ENCODE measurements at regions not wholly inside any gene's neighbourhood (a gene's known extent, or its start where the extent isn't known, plus 50 kb on each side); places are given as distances from the start of the nearest gene placed in this dataset.

DNA sequence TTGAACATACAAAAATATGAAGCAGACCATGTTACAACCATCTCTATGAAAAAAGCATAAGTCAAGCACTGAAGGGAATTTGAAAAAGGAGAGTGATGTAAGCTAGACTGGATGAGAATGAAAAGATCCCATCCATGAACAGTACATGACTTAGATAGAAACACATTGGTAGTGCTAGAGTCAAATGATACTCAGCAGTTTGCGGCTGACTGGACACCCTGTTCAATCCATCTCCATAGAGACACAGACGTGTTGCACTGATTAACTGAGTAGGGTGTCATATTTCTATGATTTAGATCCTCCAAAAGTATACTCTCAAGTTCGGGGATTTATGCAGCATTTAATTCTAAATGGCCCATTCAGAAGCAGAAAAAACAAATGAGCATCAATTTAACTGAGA lies 674.3 kb upstream of the NRXN1 start:
- no peak overlapping the region for H3K27ac ChIP-seq
- CTCF ChIA-PET: no interaction called here
- DNase-seq (ENCODE audit: low spot score): no peak
- POLR2A ChIA-PET (ENCODE audit: low non-redundant PET): no interaction called here
- TF ChIP-seq, protein P1, sequence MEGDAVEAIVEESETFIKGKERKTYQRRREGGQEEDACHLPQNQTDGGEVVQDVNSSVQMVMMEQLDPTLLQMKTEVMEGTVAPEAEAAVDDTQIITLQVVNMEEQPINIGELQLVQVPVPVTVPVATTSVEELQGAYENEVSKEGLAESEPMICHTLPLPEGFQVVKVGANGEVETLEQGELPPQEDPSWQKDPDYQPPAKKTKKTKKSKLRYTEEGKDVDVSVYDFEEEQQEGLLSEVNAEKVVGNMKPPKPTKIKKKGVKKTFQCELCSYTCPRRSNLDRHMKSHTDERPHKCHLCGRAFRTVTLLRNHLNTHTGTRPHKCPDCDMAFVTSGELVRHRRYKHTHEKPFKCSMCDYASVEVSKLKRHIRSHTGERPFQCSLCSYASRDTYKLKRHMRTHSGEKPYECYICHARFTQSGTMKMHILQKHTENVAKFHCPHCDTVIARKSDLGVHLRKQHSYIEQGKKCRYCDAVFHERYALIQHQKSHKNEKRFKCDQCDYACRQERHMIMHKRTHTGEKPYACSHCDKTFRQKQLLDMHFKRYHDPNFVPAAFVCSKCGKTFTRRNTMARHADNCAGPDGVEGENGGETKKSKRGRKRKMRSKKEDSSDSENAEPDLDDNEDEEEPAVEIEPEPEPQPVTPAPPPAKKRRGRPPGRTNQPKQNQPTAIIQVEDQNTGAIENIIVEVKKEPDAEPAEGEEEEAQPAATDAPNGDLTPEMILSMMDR (conservative IDR thresholded peaks at IDR 0.05; ENCODE audit: low read depth): no peak

DNA sequence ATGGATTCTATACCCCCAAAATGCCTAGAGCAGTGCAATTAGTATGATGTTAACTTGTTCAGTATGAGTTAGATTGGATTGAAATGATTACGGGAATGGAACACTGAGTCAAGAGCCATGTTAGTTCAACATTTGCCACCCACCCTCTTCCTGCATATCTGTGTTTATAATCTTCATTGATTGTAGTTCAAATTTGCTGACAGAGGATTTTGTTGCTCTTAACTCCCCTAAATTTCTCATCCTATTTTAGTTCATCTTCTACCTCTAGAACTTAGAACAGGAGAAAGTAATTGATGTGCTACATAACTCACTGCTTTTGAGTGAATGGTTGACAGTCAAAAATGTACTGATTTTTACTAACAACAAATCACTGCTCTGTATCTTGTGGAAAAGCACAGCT lies 673.5 kb upstream of the NRXN1 start:
- TF ChIP-seq, protein P1 (conservative IDR thresholded peaks at IDR 0.05; ENCODE audit: low read depth): no peak
- CTCF ChIA-PET: no interaction called here
- H3K27ac ChIP-seq: no peak overlapping the region
- POLR2A ChIA-PET (ENCODE audit: low non-redundant PET): no interaction called here
- no peak for DNase-seq (ENCODE audit: low spot score)

DNA sequence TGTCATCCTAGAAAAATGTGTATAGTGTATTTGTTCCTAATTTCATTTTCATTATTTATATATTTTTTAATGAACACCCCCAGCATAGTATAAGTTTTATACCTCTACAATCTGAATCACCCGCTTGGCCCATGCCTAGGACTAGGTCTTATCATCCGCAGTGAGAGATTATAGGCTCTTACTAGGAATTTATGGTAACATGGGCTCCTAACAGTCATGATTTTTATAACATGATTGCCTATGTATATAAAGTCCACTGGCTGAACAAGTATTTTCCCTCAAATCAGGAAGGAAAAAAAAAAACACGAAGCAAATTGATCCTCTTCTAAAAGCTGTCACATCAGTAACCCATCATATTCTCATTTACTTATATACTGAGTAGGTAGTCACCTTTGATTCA lies 666.1 kb upstream of the NRXN1 start:
- DNase-seq (ENCODE audit: low spot score): no peak
- H3K27ac ChIP-seq: no peak overlapping the region
- TF ChIP-seq, protein P1 (conservative IDR thresholded peaks at IDR 0.05; ENCODE audit: low read depth): no peak
- POLR2A ChIA-PET (ENCODE audit: low non-redundant PET): interaction anchor here (0.6 kb wide), 1 partner anchor 758 kb away, joined by 5 read pairs; no protein-coding TSS in a partner anchor
- CTCF ChIA-PET: interaction anchor here (0.7 kb wide), 1 partner anchor 1249 kb away, joined by 7 read pairs; no protein-coding TSS in a partner anchor

DNA sequence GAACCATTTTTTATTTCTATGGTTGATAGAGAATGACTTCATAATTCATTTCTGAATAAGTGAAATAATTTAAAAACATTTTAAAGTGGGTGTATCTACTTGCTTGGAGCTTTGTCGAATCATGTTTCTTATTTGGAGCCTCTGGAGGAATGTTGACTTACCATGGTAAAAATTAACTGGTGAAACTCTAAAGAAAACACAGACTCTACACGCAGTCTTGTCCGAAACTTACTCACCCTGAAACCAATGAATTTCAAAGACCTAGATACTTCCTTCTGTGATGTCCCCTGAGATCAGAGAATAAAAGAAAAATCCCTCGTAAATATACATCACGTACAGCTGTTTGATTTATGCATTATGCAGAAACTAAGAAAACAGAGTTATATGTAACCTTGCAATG lies 665.2 kb upstream of the NRXN1 start:
- ChIA-PET CTCF (interaction anchor here (0.7 kb wide), 1 partner anchor 1248 kb away, joined by 7 read pairs; no protein-coding TSS in a partner anchor), POLR2A (ENCODE audit: low non-redundant PET) (no interaction called here)
- no peak overlapping the region for H3K27ac ChIP-seq
- DNase-seq (ENCODE audit: low spot score): no peak
- TF ChIP-seq, protein P1 (conservative IDR thresholded peaks at IDR 0.05; ENCODE audit: low read depth): no peak

DNA sequence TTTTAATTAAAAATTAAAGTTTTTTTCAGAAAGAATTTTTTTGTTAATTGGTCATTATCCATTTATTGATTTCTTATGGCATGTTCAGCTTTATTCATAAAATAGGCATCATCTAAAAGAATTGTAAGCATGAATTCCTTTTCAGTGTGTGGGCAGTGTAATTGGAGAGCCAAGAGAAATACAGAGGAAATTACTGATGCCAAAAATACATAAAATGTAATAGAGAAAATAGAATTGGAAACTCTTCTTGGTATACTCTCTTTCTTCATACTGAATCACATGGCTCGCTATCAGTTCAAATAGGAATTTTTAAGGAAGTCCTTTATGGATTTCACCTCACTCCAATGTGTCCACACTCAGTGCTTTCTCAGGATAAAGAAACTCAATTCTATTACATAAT lies 663.6 kb upstream of the NRXN1 start:
- DNase-seq (ENCODE audit: low spot score): no peak
- no peak overlapping the region for H3K27ac ChIP-seq
- TF ChIP-seq, protein P1 (conservative IDR thresholded peaks at IDR 0.05; ENCODE audit: low read depth): no peak
- CTCF ChIA-PET: no interaction called here
- POLR2A ChIA-PET (ENCODE audit: low non-redundant PET): no interaction called here

DNA sequence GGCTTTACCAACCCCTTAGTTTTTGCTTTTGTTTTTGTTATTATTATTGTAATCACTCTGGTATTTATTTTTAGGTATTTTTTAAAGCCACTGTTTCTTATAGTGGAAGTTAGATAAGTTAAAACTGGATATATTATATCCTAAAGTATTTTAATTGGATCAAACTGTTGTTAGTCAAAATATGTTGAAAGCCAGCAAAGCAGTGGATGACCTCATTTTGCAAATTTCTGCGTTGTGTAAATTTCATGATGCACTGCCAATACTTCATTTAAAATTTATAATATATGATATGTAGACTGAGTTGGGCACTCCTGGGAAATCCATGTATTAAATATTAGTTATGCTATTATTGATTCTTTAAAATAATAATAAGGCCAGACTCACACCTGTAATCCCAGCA lies 661.7 kb upstream of the NRXN1 start:
- ChIA-PET CTCF (no interaction called here), POLR2A (ENCODE audit: low non-redundant PET) (no interaction called here)
- TF ChIP-seq, protein P1 (conservative IDR thresholded peaks at IDR 0.05; ENCODE audit: low read depth): no peak
- H3K27ac ChIP-seq: no peak overlapping the region
- DNase-seq (ENCODE audit: low spot score): no peak

DNA sequence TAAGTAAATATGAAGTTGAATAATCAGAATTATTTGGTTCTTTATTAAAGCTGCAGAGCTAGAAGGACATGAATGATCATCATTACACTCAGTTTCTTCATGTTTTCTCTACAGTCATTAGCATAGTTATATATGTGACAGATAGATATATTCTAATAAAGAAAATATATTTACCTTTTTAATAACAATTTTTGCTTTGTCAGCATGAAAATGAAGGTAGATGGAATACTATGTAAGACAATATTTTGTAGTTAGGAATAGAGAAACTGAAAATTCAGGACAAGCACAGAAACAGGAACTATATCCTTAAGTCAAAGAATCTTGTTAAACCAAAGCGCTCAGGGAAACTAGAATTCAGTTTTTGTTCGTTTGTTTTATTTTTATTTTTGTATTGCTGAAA lies 649.9 kb upstream of the NRXN1 start:
- TF ChIP-seq, protein P1 (conservative IDR thresholded peaks at IDR 0.05; ENCODE audit: low read depth): no peak
- no peak for DNase-seq (ENCODE audit: low spot score)
- ChIA-PET CTCF (no interaction called here), POLR2A (ENCODE audit: low non-redundant PET) (no interaction called here)
- H3K27ac ChIP-seq: no peak overlapping the region
